Smooth muscle cell (in vitro differentiated cells): ENCODE measurements at regions not wholly inside any gene's neighbourhood (a gene's known extent, or its start where the extent isn't known, plus 50 kb on each side); places are given as distances from the start of the nearest gene placed in this dataset.

Source experiments
- DNase-seq: peaks from one replicate; lab custom pipeline; 2025; ENCODE audit not compliant: unreplicated experiment; lab: John Stamatoyannopoulos, UW
- H2AFZ ChIP-seq: fragments of 200-600 bp; sonication (generic); 2 replicates; pipeline ENCODE4 v1.6.0; 2016; ENCODE audit warnings: antibody characterized with exemption, low read depth, mild to moderate bottlenecking
- H3F3A ChIP-seq: fragments of 200-600 bp; sonication (generic); 2 replicates; pipeline ENCODE4 v1.6.0; 2017; ENCODE audit warnings: antibody characterized with exemption, low read depth
- H3K27ac ChIP-seq: fragments of 200-600 bp; sonication (generic); 2 replicates; pipeline ENCODE4 v1.5.1; 2016; ENCODE audit warnings: low read depth, mild to moderate bottlenecking
- H3K27me3 ChIP-seq: fragments of 200-600 bp; sonication (generic); 2 replicates; pipeline ENCODE4 v1.6.1; 2016; ENCODE audit warnings: low read depth, mild to moderate bottlenecking
- H3K36me3 ChIP-seq: fragments of 200-600 bp; sonication (generic); 2 replicates; pipeline ENCODE4 v1.5.1; 2016; ENCODE audit warnings: low read depth
- H3K4me1 ChIP-seq: fragments of 200-600 bp; sonication (generic); 2 replicates; pipeline ENCODE4 v1.5.1; 2016; ENCODE audit warnings: low read depth
- H3K4me2 ChIP-seq: fragments of 200-600 bp; sonication (generic); 2 replicates; pipeline ENCODE4 v1.6.0; 2016; ENCODE audit warnings: mild to moderate bottlenecking
- H3K4me3 ChIP-seq: fragments of 200-600 bp; sonication (generic); 2 replicates; pipeline ENCODE4 v1.5.1; 2016; ENCODE audit warnings: mild to moderate bottlenecking
- H3K79me2 ChIP-seq: fragments of 200-600 bp; sonication (generic); 2 replicates; pipeline ENCODE4 v1.6.0; 2016; ENCODE audit warnings: low read depth, mild to moderate bottlenecking
- H3K9ac ChIP-seq: fragments of 200-600 bp; sonication (generic); 2 replicates; pipeline ENCODE4 v1.6.0; 2016; ENCODE audit warnings: low read depth
- H3K9me3 ChIP-seq: fragments of 200-600 bp; sonication (generic); replicated peaks from 2 replicates; pipeline ENCODE4 v1.5.1; 2016; ENCODE audit warnings: low read depth
- H4K20me1 ChIP-seq: fragments of 200-600 bp; sonication (generic); 2 replicates; pipeline ENCODE4 v1.6.0; 2016; ENCODE audit warnings: low read depth
- WGBS: methylation state at CpG from one replicate; pipeline ENCODE4 v1.1.7; 2016; ENCODE audit warnings: low lambda C conversion rate; 5-methylcytosine and 5-hydroxymethylcytosine counted together
- TF ChIP-seq, protein P1 (sequence below): fragments of 200-600 bp; sonication (generic); IDR thresholded peaks from 2 replicates; pipeline ENCODE4 v1.5.1; 2017; ENCODE audit warnings: borderline replicate concordance, mild to moderate bottlenecking, antibody characterized with exemption; ENCODE audit not compliant: insufficient read depth, poor library complexity, severe bottlenecking

GRCh38 chr2:150122871-150123613, 364.4 kb downstream of the RND3 start:
- H3K27ac ChIP-seq = no peak overlapping the region
- DNase-seq = no peak
- 72% methylated on average over 2 of the region's 2 CpGs for WGBS
- H3K4me1 ChIP-seq = peaks cover 38% of the 10 kb centered on the region
- no peaks in the 10 kb centered on the region for H3K27me3 ChIP-seq
- H3K4me2 ChIP-seq = peak overlapping the region; percentile 15
- no peak overlapping the region for H2AFZ ChIP-seq
- no peaks in the 10 kb centered on the region for H4K20me1 ChIP-seq
- peaks cover 12% of the 10 kb centered on the region for H3F3A ChIP-seq
- TF ChIP-seq, protein P1, sequence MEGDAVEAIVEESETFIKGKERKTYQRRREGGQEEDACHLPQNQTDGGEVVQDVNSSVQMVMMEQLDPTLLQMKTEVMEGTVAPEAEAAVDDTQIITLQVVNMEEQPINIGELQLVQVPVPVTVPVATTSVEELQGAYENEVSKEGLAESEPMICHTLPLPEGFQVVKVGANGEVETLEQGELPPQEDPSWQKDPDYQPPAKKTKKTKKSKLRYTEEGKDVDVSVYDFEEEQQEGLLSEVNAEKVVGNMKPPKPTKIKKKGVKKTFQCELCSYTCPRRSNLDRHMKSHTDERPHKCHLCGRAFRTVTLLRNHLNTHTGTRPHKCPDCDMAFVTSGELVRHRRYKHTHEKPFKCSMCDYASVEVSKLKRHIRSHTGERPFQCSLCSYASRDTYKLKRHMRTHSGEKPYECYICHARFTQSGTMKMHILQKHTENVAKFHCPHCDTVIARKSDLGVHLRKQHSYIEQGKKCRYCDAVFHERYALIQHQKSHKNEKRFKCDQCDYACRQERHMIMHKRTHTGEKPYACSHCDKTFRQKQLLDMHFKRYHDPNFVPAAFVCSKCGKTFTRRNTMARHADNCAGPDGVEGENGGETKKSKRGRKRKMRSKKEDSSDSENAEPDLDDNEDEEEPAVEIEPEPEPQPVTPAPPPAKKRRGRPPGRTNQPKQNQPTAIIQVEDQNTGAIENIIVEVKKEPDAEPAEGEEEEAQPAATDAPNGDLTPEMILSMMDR = no peak
- H3K79me2 ChIP-seq = no peaks in the 10 kb centered on the region
- no peaks in the 10 kb centered on the region for H3K9me3 ChIP-seq
- H3K4me3 ChIP-seq = no peak overlapping the region
- no peak overlapping the region for H3K9ac ChIP-seq
- H3K36me3 ChIP-seq = no peaks in the 10 kb centered on the region

DNA sequence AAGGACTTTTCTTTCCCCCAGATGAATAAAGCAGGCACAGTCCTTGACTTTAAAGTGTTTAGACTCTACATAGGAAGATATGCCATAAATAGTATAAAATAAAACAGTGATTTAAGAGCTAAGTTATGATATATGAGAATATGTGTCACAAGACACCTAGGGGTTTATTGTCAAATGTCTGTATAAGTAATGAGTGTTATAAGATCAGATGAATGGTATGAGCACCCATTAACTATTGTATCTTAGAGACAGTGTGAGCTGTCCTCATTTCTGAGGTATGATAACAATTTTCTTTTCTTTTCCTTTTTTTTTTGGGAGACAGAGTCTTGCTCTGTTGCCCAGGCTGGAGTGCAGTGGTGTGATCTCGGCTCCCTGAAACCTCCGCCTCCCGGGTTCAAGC, 365.3 kb downstream of the RND3 start:
- H3K79me2 ChIP-seq = no peaks in the 10 kb centered on the region
- no peaks in the 10 kb centered on the region for H3K27me3 ChIP-seq
- H3K4me2 ChIP-seq = no peak overlapping the region
- H3K27ac ChIP-seq = no peak overlapping the region
- H3K36me3 ChIP-seq = no peaks in the 10 kb centered on the region
- DNase-seq = no peak
- H3K4me3 ChIP-seq = no peak overlapping the region
- no peaks in the 10 kb centered on the region for H4K20me1 ChIP-seq
- H3K4me1 ChIP-seq = peaks cover 35% of the 10 kb centered on the region
- H3F3A ChIP-seq = peaks cover 8% of the 10 kb centered on the region
- H3K9me3 ChIP-seq = no peaks in the 10 kb centered on the region
- TF ChIP-seq, protein P1 = no peak
- H2AFZ ChIP-seq = no peak overlapping the region
- WGBS = 100% methylated on average over 1 of the region's 3 CpGs
- H3K9ac ChIP-seq = no peak overlapping the region

DNA sequence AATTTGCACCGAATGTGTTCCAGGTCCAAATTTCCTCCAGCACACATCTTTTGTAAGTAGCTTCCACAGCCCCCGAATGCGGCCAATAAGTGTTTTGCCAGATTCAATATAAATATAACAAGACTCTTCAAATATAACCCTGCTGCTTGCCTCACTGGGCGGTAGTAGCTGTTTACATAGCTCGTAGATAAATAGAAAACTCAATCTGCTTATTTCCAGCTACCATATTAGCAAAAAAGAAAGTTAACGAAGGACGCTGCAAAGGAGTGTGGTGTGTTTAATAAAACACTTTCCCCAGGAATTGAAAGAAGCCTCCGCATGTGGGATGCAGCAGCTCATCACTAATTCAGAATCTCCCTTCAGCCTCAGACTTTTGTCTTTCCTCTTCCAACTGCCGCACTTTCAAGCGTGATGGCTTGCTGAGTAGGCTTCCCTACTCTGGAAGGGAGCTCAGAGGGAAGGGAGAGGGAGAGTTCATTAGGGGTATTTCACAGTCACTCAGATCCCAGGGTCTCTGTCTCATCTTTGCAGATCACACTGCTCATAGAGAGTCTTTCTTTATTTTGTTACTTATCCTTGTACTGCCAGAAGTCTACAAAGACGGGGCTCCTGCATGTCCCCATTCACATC, 367.0 kb downstream of the RND3 start:
- Histone ChIP-seq H3K4me1 (peaks cover 18% of the 10 kb centered on the region), H3K4me3 (no peak overlapping the region), H3K27me3 (no peaks in the 10 kb centered on the region), H3K9me3 (no peaks in the 10 kb centered on the region), H3K9ac (no peak overlapping the region), H2AFZ (no peak overlapping the region), H3K36me3 (no peaks in the 10 kb centered on the region), H4K20me1 (no peaks in the 10 kb centered on the region), H3K79me2 (no peaks in the 10 kb centered on the region), H3K27ac (no peak overlapping the region), H3K4me2 (no peak overlapping the region), H3F3A (peaks cover 8% of the 10 kb centered on the region)
- DNase-seq = no peak
- TF ChIP-seq, protein P1 = no peak
- WGBS = 86% methylated on average over 11 of the region's 11 CpGs
